HG02623 (cell line): ENCODE measurements at regions not wholly inside any gene's neighbourhood (a gene's known extent, or its start where the extent isn't known, plus 50 kb on each side); places are given as distances from the start of the nearest gene placed in this dataset.
"Not testable (repeated sequence)": the region's sequence is repeated elsewhere in the genome, so short reads cannot be mapped to it uniquely, and the experiment has no call there.

Source experiments
- ATAC-seq: cut with Tn5 transposase; IDR thresholded peaks from one replicate; pipeline ENCODE4 v1.9.1; 2021; ENCODE audit warnings: moderate library complexity; ENCODE audit not compliant: unreplicated experiment

DNA sequence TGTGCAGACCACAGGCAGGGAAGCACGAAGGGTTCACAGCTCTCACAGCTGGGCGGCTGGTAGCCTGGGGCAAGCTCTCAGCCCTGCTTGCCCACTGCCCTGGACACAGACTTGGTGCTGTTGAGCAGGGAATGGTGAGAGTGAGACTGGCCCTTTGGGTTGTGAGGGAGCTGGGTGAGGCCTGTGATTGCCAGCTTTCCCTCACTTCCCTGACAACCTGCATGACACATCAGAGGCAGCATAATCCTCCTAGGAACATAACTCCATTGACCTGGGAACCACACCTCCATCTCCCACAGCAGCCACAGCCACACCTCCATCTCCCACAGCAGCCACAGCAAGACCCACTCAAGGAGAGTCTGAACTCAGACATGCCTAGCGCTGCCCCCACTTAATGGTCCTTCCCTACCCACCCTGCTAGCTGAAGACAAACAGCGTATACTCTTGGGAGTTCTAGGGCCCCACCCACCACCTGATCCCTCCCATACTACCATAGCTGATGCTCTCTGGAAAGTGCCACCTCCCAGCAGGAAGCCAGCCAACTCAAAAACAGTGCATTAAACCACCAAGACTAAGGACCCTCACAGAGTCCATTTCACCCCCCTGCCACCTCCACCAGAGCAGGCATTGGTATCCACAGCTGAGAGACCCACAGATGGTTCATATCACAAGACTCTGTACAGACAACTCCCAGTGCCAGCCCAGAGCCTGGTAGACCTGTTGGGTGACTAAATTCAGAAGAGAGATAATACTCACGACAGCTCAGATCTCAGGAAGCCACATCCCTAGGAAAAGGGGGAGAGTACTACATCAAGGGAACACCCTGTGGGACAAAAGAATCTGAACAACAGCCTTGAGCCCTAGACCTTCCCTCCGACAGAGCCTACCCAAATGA, 60.2 kb upstream of the PRSS3 start:
- ATAC-seq, result not testable (repeated sequence)

DNA sequence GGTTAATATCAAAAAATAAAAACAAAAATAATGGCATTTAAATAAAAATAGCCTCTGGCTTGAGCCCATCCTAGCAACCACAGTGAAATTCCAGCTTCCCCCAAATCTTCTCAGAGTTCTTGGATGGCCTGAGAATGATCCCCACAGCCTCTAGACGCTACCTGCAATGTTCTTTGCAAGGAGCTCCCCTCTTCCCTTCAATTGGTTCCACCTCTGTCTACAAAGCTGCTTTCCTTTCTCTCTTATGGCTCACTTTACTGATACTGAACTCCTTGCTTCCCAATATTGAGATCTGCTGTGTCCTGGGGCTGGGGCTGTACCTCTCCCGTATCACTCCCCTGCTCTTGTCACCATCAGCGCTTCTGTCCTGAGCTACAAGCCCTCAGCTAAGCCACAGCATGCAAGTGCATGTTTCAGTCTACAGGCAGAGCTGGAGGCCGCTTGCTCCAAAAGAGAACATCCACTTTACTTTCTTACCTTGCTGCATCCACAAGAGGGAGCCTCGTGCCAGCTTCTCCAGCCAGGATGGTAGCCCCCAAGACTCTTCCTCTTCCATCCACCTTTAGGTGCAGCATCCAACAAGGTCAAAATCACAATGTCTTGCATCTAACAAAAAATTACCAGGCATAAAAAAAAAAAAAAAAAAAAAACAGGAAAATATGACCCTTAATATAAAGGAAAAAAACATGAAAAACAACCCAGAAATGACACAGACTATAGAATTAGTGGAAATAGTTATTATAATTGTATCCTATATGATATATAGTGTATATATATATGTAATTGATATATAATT, 57.4 kb upstream of the PRSS3 start:
- ATAC-seq, result no peak

DNA sequence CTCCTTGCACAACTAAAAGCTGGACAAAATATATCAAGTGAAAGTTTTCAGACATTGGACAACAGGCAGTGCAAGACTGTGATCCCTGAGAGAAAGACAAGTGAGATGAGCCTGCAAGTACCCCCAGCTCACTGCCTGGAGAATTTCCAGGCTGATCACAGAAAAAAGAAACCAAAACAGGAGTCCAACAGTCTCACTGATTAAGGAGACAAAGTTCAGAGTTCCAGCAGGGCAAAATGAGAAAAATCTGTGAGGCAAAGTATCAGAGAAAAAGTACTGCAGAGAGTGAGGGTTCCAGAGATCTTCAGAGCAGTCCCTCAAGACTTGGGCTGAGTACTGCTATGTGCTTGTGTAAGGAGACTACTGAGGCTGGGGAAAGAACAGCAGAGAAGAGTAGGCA, 56.0 kb upstream of the PRSS3 start:
- ATAC-seq, result no peak

DNA sequence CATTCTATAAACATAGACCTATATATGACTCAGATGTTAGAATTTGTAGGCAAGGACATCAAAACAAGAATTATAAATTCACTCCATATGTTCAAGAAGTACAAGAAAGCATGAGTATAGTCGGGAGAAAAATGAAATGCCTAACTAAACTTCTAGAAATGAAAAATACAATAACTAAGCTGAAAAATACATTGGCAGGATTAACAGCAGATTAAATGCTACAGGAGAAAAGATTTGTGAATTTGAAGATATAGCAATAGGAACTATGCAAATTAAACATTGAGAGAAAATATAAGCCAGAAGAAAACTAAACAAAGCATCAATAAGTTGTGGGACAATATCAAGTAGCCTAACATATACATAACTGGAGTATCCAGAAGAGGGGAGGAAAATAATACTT, 55.3 kb upstream of the PRSS3 start:
- no peak for ATAC-seq

DNA sequence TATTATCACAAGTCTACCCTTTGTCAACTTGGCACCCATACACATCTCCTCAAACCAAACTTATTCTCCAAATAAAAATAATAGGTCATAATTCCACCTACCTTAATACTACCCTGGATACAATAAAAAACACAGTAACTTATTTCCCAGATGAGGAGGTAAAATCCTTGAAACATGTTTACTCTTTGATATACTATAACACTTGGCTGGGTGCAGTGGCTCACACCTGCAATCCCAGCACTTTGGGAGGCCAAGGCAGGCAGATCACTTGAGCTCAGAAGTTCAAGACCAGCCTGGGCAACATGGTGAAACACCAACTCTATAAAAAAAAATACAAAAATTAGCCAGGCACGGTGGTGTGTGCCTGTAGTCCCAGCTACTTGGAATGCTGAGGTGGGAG, 54.4 kb upstream of the PRSS3 start:
- not testable (repeated sequence) for ATAC-seq

DNA sequence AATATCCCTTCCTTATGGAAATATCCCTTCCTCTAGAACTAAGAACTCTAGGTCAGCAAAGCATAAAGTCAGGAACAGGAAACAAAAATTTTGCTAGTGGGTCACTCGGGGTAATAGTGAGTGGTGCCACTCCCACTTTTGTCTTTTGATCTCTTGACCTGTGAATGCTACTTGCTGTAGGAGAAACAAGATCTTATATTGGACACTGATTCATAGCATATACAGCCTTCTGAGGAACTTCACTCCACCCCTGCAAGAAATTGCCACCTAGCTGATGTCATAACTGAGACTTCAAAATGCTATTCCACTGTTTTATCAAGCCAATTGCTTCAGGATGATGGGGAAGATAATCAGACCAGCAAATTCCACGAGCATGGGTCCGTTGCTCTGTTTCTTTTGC, 53.3 kb upstream of the PRSS3 start:
- ATAC-seq, result no peak

DNA sequence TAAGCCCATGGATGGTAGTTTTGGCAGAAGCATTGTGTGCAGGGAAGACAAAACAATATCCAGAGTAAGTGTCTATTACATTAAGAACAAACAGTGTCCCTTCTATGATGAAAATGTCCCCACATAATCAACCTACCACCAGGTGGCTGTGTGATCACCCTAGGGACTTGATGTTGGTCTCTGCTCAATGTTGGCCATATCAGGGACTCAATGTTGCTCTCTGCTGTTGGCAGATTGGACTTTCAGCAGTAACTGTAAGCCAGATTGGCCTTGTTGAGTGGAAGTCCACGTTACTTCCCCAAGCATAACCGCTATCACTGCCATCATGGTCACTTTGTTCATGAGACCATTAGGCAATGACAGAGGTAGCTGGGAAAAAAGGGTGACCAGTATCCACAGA, 52.8 kb upstream of the PRSS3 start:
- ATAC-seq, result no peak
